ENCODE measurements at regions not wholly inside any gene's neighbourhood (a gene's known extent, or its start where the extent isn't known, plus 50 kb on each side); places are given as distances from the start of the nearest gene placed in this dataset.

- DNase-seq (ENCODE audit: extremely low read depth, low read depth): no peak
These were observed 139.3 kb downstream of the IRF8 start for GRCh38 chr16:86037999-86038925.

- DNase-seq (ENCODE audit: extremely low read depth, low read depth): no peak
These were observed 140.0 kb downstream of the IRF8 start for GRCh38 chr16:86038926-86039310.

GRCh38 chr16:86039606-86040005, 140.6 kb downstream of the IRF8 start:
- no peak for DNase-seq (ENCODE audit: extremely low read depth, low read depth)

GRCh38 chr16:86040496-86040895, 141.5 kb downstream of the IRF8 start:
- DNase-seq (ENCODE audit: extremely low read depth, low read depth): no peak

GRCh38 chr16:86041215-86041614, 142.3 kb downstream of the IRF8 start:
- no peak for DNase-seq (ENCODE audit: extremely low read depth, low read depth)

- DNase-seq (ENCODE audit: extremely low read depth, low read depth): no peak
These were observed 142.8 kb downstream of the IRF8 start for GRCh38 chr16:86041807-86042206.

GRCh38 chr16:86042393-86042792, 143.4 kb downstream of the IRF8 start:
- DNase-seq (ENCODE audit: extremely low read depth, low read depth): no peak

- DNase-seq (ENCODE audit: extremely low read depth, low read depth): no peak
These were observed 144.2 kb downstream of the IRF8 start for GRCh38 chr16:86042996-86043725.

- DNase-seq (ENCODE audit: extremely low read depth, low read depth): peak; percentile 43
These were observed 145.3 kb downstream of the IRF8 start for GRCh38 chr16:86044241-86044671.

- no peak for DNase-seq (ENCODE audit: extremely low read depth, low read depth)
These were observed 146.1 kb downstream of the IRF8 start for GRCh38 chr16:86044881-86045590.

GRCh38 chr16:86045591-86045971, 146.6 kb downstream of the IRF8 start:
- no peak for DNase-seq (ENCODE audit: extremely low read depth, low read depth)

- no peak for DNase-seq (ENCODE audit: extremely low read depth, low read depth)
These were observed 147.1 kb downstream of the IRF8 start for GRCh38 chr16:86046026-86046425.

GRCh38 chr16:86046667-86047270, 147.8 kb downstream of the IRF8 start:
- DNase-seq (ENCODE audit: extremely low read depth, low read depth): no peak

GRCh38 chr16:86048221-86048620, 149.3 kb downstream of the IRF8 start:
- DNase-seq (ENCODE audit: extremely low read depth, low read depth): no peak

- no peak for DNase-seq (ENCODE audit: extremely low read depth, low read depth)
These were observed 150.1 kb downstream of the IRF8 start for GRCh38 chr16:86048882-86049585.

- DNase-seq (ENCODE audit: extremely low read depth, low read depth): no peak
These were observed 150.7 kb downstream of the IRF8 start for GRCh38 chr16:86049641-86050040.

GRCh38 chr16:86050111-86050510, 151.1 kb downstream of the IRF8 start:
- no peak for DNase-seq (ENCODE audit: extremely low read depth, low read depth)

- no peak for DNase-seq (ENCODE audit: extremely low read depth, low read depth)
These were observed 151.8 kb downstream of the IRF8 start for GRCh38 chr16:86050591-86051367.

- no peak for DNase-seq (ENCODE audit: extremely low read depth, low read depth)
These were observed 152.6 kb downstream of the IRF8 start for GRCh38 chr16:86051368-86052114.
